Lower lobe of right lung (tissue), 2 donors: ENCODE measurements at regions not wholly inside any gene's neighbourhood (a gene's known extent, or its start where the extent isn't known, plus 50 kb on each side); places are given as distances from the start of the nearest gene placed in this dataset.
"Not testable (repeated sequence)": the region's sequence is repeated elsewhere in the genome, so short reads cannot be mapped to it uniquely, and the experiment has no call there.

ENCODE experiments used
- ATAC-seq, 2 donors: fragments of 200-7000 bp; cut with Tn5 transposase; one replicate each; pipeline ENCODE4 v1.9.1; 2020 to 2022; ENCODE audit warnings: mild to moderate bottlenecking in 2 of 2, moderate library complexity in 2 of 2
- DNase-seq: peaks from one replicate; pipeline ENCODE4 v3.0.0-alpha.2; 2020
- H3K27ac ChIP-seq: fragments of 200-600 bp; one replicate; pipeline ENCODE4 v1.8.0; 2022
- H3K27me3 ChIP-seq: fragments of 200-600 bp; one replicate; pipeline ENCODE4 v1.8.0; 2022; ENCODE audit warnings: low read depth
- H3K36me3 ChIP-seq: fragments of 200-600 bp; one replicate; pipeline ENCODE4 v1.8.0; 2022; ENCODE audit warnings: mild to moderate bottlenecking
- H3K4me1 ChIP-seq: fragments of 200-600 bp; one replicate; pipeline ENCODE4 v1.8.0; 2022
- H3K4me3 ChIP-seq: fragments of 200-600 bp; one replicate; pipeline ENCODE4 v1.8.0; 2022; ENCODE audit warnings: mild to moderate bottlenecking
- H3K9me3 ChIP-seq: fragments of 200-600 bp; one replicate; pipeline ENCODE4 v1.8.0; 2022
- intact Hi-C: fragments of 100-400 bp; cut with DNase I; formaldehyde crosslinking; loops from one replicate; pipeline ENCODE4 v1.11.0; 2022
- TF ChIP-seq, protein P1 (sequence below): fragments of 200-600 bp; IDR thresholded peaks from one replicate; pipeline ENCODE4 v1.8.0; 2022; ENCODE audit warnings: antibody characterized with exemption, mild to moderate bottlenecking
- donor health status: DM: no; HTN: yes; CAD: no; lungs with severe emphysema.

DNA sequence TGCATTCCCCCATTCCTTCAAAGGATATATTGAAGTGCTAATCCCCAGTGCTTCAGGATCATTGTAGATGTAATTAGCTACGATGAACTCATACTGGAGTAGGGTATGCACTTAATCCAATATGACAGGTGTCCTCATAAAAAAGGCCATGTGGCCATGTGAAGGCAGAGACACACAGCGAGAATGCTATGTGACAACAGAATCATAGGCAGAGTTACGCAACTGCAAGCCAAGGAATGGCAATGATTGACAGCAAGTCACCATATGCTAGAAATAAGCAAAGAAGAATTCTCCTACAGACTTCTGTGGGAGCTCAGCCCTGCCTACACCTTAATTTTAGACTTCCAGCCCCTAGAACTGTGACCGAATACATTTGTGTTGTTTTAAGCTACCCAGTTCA is 875.6 kb upstream of the ROBO1 start:
- no peaks in the 10 kb centered on the region for H3K27me3 ChIP-seq
- H3K4me1 ChIP-seq, result no peaks in the 10 kb centered on the region
- DNase-seq, result no peak
- no peak overlapping the region for H3K4me3 ChIP-seq
- H3K9me3 ChIP-seq, result no peaks in the 10 kb centered on the region
- ATAC-seq, result no peak
- intact Hi-C loops, result no loop called here
- TF ChIP-seq, protein P1, sequence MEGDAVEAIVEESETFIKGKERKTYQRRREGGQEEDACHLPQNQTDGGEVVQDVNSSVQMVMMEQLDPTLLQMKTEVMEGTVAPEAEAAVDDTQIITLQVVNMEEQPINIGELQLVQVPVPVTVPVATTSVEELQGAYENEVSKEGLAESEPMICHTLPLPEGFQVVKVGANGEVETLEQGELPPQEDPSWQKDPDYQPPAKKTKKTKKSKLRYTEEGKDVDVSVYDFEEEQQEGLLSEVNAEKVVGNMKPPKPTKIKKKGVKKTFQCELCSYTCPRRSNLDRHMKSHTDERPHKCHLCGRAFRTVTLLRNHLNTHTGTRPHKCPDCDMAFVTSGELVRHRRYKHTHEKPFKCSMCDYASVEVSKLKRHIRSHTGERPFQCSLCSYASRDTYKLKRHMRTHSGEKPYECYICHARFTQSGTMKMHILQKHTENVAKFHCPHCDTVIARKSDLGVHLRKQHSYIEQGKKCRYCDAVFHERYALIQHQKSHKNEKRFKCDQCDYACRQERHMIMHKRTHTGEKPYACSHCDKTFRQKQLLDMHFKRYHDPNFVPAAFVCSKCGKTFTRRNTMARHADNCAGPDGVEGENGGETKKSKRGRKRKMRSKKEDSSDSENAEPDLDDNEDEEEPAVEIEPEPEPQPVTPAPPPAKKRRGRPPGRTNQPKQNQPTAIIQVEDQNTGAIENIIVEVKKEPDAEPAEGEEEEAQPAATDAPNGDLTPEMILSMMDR, result no peak
- H3K36me3 ChIP-seq, result no peaks in the 10 kb centered on the region
- no peak overlapping the region for H3K27ac ChIP-seq

DNA sequence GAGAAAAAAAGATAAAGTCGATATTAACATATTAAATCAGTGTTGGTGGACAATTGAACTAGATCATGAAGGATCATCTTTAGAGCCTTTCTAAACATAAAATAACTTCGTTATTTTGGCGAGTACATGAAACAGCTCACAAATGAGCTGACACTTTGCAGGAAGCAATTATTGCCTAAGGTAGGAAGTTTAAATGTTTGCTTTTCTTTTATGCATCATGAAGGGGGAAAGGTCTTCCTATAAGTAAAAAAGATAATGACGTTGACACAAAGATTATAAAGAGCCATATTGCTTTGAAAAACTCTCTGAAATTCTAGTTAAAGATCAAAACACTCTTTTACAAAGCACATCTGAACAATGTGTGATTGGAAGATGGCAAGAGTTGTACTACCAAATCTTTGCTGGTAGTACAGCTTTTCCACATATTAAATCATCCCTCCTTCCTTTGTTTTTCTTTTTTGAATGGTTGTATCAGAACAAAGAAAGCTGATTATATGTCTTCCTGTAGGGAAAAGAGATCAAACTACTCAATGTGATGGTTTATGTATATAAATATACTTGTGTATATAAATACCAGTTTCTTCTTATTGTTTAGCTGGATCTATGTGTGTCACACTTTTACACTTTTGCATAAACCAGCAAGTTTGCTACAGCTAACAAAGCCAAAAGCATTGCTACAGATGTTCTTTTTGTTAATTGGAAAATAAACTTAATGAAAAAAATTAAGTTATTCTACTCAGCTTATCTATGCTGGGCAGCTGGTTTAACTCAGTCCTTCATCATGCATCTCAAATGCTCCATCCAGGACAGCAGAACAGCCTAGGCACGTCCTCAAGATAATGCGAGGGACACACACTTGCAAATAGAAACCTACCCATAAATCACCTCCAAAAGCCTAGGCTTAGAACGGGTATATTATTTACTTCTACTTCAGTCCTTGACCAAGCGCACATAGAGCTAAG is 850.8 kb upstream of the ROBO1 start:
- H3K4me1 ChIP-seq, result no peaks in the 10 kb centered on the region
- no peaks in the 10 kb centered on the region for H3K9me3 ChIP-seq
- no peaks in the 10 kb centered on the region for H3K36me3 ChIP-seq
- TF ChIP-seq, protein P1, result no peak
- H3K4me3 ChIP-seq, result no peak overlapping the region
- H3K27me3 ChIP-seq, result no peaks in the 10 kb centered on the region
- ATAC-seq, result no peak
- no peak overlapping the region for H3K27ac ChIP-seq
- intact Hi-C loops, result no loop called here
- DNase-seq, result no peak

DNA sequence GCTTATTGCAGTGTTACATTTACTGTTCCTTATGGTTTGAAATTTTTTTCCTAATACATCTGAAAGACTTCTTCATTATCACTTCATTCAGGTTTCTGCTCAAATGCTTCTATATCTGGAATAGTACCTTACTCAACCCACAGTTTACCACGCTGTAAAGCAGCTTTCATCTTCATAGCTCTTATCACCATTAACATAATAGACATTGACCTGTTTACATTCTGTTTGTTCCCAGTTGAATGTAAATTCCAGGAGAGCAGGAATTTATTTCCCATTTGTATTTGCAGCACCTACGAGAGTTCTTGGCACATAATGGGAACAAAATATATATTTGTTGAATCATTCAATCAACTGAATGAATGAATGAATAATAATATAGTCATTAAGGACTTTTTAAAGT is 844.6 kb upstream of the ROBO1 start:
- no peaks in the 10 kb centered on the region for H3K27me3 ChIP-seq
- H3K36me3 ChIP-seq, result no peaks in the 10 kb centered on the region
- no peaks in the 10 kb centered on the region for H3K4me1 ChIP-seq
- H3K27ac ChIP-seq, result no peak overlapping the region
- TF ChIP-seq, protein P1, result no peak
- intact Hi-C loops, result no loop called here
- DNase-seq (no peak), ATAC-seq (no peak)
- no peaks in the 10 kb centered on the region for H3K9me3 ChIP-seq
- no peak overlapping the region for H3K4me3 ChIP-seq

DNA sequence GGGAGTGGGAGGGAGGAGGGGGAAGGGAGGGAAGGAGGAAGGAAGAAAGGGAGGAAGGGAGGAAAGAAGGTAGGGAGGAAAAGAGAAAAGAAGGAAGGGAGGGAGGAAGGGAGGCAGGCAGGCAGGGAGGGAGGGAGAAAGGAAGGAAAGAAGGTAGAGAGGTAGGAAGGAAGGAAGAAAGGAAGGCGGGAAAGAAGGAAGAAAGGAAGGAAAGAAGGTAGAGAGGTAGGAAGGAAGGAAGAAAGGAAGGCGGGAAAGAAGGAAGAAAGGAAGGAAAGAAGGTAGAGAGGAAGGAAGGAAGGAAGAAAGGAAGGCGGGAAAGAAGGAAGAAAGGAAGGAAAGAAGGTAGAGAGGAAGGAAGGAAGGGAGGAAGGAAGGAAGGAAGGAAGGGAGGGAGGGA is 840.3 kb upstream of the ROBO1 start:
- ATAC-seq, H3K4me1 ChIP-seq, intact Hi-C loops, H3K27ac ChIP-seq, DNase-seq, H3K9me3 ChIP-seq, H3K4me3 ChIP-seq, H3K36me3 ChIP-seq, H3K27me3 ChIP-seq: not testable (repeated sequence)

DNA sequence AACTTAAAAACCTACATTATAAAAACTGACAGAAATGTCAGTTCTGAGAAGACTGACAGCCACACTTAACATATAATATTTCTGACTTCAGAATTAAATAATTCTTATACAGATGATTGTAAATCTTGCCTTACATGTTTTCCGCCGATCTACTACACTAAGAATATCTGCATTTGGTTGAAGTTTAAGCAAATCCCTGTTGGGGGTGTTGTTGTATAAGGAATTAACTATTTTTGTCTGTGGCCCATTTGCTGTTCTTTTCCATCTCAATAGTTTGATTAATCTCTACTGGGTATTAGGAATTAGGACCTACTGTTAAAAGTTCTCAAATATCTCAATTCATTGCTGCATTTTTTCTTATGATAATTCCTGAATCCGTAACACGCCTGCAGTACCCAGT is 838.3 kb upstream of the ROBO1 start:
- intact Hi-C loops, result no loop called here

DNA sequence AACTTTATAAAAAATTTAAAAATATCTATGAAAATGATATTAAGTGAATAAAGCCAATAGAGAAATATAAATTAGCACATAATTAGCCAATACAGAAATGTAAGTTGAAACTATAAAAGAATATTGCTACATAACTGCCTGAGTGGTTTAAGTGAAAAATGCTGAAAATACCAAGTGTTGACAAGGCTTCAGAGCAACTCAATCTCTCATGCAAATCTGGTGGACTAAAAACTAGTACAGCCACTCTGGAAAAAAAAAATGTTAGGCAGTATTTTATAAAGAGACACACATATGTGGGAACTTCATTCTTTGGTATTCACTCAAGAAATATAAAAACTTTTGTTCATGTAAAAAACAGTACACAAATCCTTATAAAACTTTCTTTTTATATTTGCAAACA is 833.7 kb upstream of the ROBO1 start:
- no peak overlapping the region for H3K4me3 ChIP-seq
- intact Hi-C loops, result no loop called here
- DNase-seq, result no peak
- no peaks in the 10 kb centered on the region for H3K36me3 ChIP-seq
- no peaks in the 10 kb centered on the region for H3K27me3 ChIP-seq
- ATAC-seq, result no peak
- peaks cover 4% of the 10 kb centered on the region for H3K9me3 ChIP-seq
- TF ChIP-seq, protein P1, result no peak
- no peak overlapping the region for H3K27ac ChIP-seq
- no peaks in the 10 kb centered on the region for H3K4me1 ChIP-seq

More for the DNA sequence above, 838.3 kb upstream of the ROBO1 start:
- no peak for ATAC-seq
- Histone ChIP-seq H3K27me3 (no peaks in the 10 kb centered on the region), H3K27ac (no peak overlapping the region), H3K9me3 (no peaks in the 10 kb centered on the region), H3K4me1 (no peaks in the 10 kb centered on the region), H3K4me3 (no peak overlapping the region), H3K36me3 (no peaks in the 10 kb centered on the region)
- TF ChIP-seq, protein P1, result no peak
- no peak for DNase-seq
